Activated naive CD4-positive, alpha-beta T cell treated with anti-CD3 and anti-CD28 coated beads for 36 hours (primary cell): ENCODE measurements at regions not wholly inside any gene's neighbourhood (a gene's known extent, or its start where the extent isn't known, plus 50 kb on each side); places are given as distances from the start of the nearest gene placed in this dataset.
A peak's percentile ranks its signal among the peaks of the same experiment; 100 is the strongest.
"Not testable (repeated sequence)": the region's sequence is repeated elsewhere in the genome, so short reads cannot be mapped to it uniquely, and the experiment has no call there.

Source experiments
- CTCF ChIA-PET: fragments of 350-600 bp; sonication (Branson Sonifier 250); formaldehyde crosslinking; loops from one replicate; lab custom pipeline; 2021; ENCODE audit warnings: antibody characterized with exemption; lab: Charles Lee
- DNase-seq: peaks from one replicate; pipeline ENCODE4 v3.0.0-alpha.2; 2020
- H3K27ac Mint-ChIP-seq: one replicate; pipeline ENCODE4 v1.8.0; 2021; ENCODE audit warnings: mild to moderate bottlenecking, mixed read lengths
- H3K27me3 Mint-ChIP-seq: one replicate; pipeline ENCODE4 v1.8.0; 2021; ENCODE audit warnings: low read depth, mixed read lengths
- H3K36me3 Mint-ChIP-seq: one replicate; pipeline ENCODE4 v1.8.0; 2021; ENCODE audit warnings: low read depth, mixed read lengths
- H3K4me1 Mint-ChIP-seq: one replicate; pipeline ENCODE4 v1.8.0; 2021; ENCODE audit warnings: low read depth, mixed read lengths
- H3K4me3 Mint-ChIP-seq: one replicate; pipeline ENCODE4 v1.8.0; 2021; ENCODE audit warnings: mild to moderate bottlenecking, moderate library complexity, mixed read lengths
- H3K9me3 Mint-ChIP-seq: one replicate; pipeline ENCODE4 v1.8.0; 2021; ENCODE audit warnings: mixed read lengths
- intact Hi-C: fragments of 100-400 bp; cut with micrococcal nuclease; formaldehyde crosslinking; loops from one replicate; pipeline ENCODE4 v1.15.1; 2023

GRCh38 chr7:65453341-65454030 lies 79.8 kb downstream of the ZNF92 start:
- H3K36me3 Mint-ChIP-seq = no peaks in the 10 kb centered on the region
- H3K27me3 Mint-ChIP-seq = peaks cover 12% of the 10 kb centered on the region
- intact Hi-C loops = no loop called here
- H3K9me3 Mint-ChIP-seq = no peaks in the 10 kb centered on the region
- H3K4me1 Mint-ChIP-seq = no peaks in the 10 kb centered on the region
- H3K27ac Mint-ChIP-seq = no peak overlapping the region
- no peak overlapping the region for H3K4me3 Mint-ChIP-seq
- DNase-seq = no peak
- CTCF ChIA-PET = no interaction called here

DNA sequence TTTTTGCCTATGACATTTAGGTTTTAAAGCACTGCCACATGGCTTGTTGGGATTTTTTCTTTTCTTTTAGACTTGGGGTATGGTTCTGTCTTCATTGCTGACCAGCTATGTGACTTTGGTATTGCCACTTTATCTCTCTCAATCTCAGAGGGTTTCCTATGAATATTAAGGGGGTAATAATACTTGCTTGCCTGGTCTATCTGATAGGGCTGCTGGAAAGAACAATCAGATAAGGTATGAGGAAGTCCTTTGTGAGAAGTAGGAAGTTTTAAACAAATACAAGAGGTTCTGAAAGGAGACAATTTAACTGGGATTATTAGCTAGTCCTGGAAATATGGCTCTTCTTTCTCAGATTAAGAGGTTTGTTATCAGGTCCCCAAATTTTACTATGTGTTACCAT lies 80.8 kb downstream of the ZNF92 start:
- H3K27ac Mint-ChIP-seq = no peak overlapping the region
- no peaks in the 10 kb centered on the region for H3K9me3 Mint-ChIP-seq
- peaks cover 8% of the 10 kb centered on the region for H3K27me3 Mint-ChIP-seq
- no peak for DNase-seq
- no peaks in the 10 kb centered on the region for H3K4me1 Mint-ChIP-seq
- CTCF ChIA-PET = no interaction called here
- no peak overlapping the region for H3K4me3 Mint-ChIP-seq
- intact Hi-C loops = no loop called here
- no peaks in the 10 kb centered on the region for H3K36me3 Mint-ChIP-seq

DNA sequence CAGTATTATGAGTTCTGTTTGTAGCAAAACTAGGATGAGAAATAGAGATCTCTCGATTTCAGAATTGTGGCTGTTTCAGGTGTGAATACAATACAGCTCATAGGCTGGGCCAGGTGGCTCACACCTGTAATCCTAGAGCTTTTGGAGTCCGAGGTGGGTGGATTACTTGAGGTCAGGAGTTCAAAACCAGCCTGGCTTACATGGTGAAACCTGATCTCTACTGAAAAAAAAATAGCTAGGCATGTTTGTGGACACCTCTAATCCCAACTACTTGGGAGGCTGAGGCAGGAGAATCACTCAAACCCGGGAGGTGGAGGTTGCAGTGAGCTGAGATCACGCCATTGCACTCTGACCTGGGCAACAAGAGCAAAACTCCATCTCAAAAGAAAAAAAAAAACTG lies 81.4 kb downstream of the ZNF92 start:
- intact Hi-C loops, H3K4me3 Mint-ChIP-seq, H3K9me3 Mint-ChIP-seq, CTCF ChIA-PET, H3K27ac Mint-ChIP-seq, H3K27me3 Mint-ChIP-seq, DNase-seq, H3K36me3 Mint-ChIP-seq, H3K4me1 Mint-ChIP-seq: not testable (repeated sequence)

DNA sequence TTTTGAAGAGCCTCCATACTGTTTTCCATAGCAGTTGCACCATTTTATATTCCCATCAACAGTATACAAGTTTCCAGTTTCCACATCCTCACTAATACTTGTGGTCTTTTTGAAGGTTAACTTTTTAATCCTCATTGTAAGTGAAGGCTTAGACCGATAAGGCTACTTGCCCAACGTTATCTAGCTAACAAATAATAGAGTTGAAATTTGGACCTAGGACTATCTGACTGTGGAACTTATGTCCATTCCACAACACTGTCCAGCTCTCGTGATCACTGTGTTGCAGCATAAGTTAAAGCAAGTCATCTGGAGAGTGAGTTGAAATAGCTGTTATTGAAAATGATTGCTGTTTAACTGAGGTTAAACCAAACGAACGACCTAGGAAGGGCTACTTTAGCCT lies 84.0 kb downstream of the ZNF92 start:
- intact Hi-C loops = no loop called here
- CTCF ChIA-PET = no interaction called here
- no peak overlapping the region for H3K27ac Mint-ChIP-seq
- no peaks in the 10 kb centered on the region for H3K27me3 Mint-ChIP-seq
- H3K36me3 Mint-ChIP-seq = no peaks in the 10 kb centered on the region
- no peaks in the 10 kb centered on the region for H3K9me3 Mint-ChIP-seq
- DNase-seq = no peak
- no peaks in the 10 kb centered on the region for H3K4me1 Mint-ChIP-seq
- H3K4me3 Mint-ChIP-seq = no peak overlapping the region

DNA sequence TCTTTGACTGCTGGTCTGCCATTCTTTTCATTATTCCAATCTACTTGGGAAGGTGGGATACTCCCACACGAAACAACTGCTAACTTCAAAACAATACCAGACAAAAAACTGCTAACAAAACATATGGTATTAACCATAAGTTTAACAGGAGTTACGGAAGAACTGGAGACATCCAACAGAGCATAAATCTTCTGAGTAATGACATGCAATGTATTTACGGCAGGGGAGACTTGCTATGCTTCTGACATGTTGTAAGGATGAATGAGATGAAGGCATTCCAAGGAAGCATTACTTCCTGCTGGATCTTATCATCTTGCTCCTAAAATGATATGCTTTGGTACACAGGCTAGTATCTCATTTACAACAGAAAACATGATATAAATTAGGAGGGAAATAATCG lies 85.8 kb downstream of the ZNF92 start:
- intact Hi-C loops = no loop called here
- H3K4me1 Mint-ChIP-seq = no peaks in the 10 kb centered on the region
- H3K9me3 Mint-ChIP-seq = no peaks in the 10 kb centered on the region
- no peak for DNase-seq
- H3K27me3 Mint-ChIP-seq = no peaks in the 10 kb centered on the region
- H3K4me3 Mint-ChIP-seq = no peak overlapping the region
- no peak overlapping the region for H3K27ac Mint-ChIP-seq
- H3K36me3 Mint-ChIP-seq = no peaks in the 10 kb centered on the region
- CTCF ChIA-PET = no interaction called here

DNA sequence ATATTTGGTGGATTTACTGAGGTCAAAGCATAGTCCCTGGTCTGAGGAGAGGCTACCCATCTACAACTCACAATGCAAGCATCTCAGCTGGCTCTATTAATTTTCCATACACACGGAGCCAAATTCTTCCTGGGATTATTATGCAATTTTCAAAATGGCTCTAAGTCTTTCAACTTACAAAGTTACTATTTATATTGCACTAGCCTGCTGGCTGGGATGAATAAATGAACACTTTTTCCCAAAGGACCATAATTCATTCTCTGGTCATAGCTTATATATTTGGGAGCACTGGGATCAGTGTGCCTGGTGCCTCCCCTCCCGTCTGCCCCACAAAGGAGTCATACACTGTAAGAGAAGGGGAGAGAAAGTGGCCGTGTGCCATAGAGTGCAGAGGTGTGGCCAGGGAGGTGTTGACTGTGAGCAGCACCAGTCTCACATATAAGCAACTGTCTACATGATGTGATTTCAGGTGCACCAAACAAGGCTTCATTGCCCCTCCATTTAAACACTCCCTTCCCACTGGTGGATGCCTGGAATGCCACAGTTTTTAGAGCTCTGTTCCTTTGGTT lies 88.6 kb downstream of the ZNF92 start:
- H3K27me3 Mint-ChIP-seq = no peaks in the 10 kb centered on the region
- intact Hi-C loops = no loop called here
- no peak overlapping the region for H3K27ac Mint-ChIP-seq
- no peaks in the 10 kb centered on the region for H3K9me3 Mint-ChIP-seq
- CTCF ChIA-PET = no interaction called here
- no peak overlapping the region for H3K4me3 Mint-ChIP-seq
- no peak for DNase-seq
- no peaks in the 10 kb centered on the region for H3K36me3 Mint-ChIP-seq
- H3K4me1 Mint-ChIP-seq = no peaks in the 10 kb centered on the region

DNA sequence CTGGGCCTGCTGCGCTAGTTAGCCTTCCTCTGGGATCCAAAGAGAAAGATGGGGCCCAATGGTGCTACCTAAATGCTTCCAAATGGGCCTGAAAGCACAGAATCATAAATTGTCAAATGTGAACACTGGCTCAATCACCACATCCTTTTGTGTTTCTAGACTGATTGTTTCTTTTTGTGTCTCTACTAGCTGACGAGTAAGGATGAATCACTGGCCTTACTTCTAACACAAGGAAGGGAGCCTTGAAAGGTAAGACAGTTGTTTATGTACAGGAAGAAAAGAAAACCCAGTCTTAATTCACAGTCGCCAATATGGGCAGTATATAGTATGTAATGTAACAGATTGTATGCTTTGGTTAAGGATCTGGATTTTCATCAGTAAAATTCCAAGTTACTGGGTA lies 89.5 kb downstream of the ZNF92 start:
- Mint-ChIP-seq H3K4me3 (no peak overlapping the region), H3K9me3 (peaks cover 6% of the 10 kb centered on the region), H3K4me1 (no peaks in the 10 kb centered on the region), H3K27ac (no peak overlapping the region), H3K36me3 (no peaks in the 10 kb centered on the region), H3K27me3 (no peaks in the 10 kb centered on the region)
- CTCF ChIA-PET = interaction anchor here (1.0 kb wide), 1 partner anchor 21 kb away, joined by 5 read pairs; no protein-coding TSS in a partner anchor
- intact Hi-C loops = no loop called here
- DNase-seq = no peak

- H3K4me3 Mint-ChIP-seq, CTCF ChIA-PET, H3K27ac Mint-ChIP-seq, H3K9me3 Mint-ChIP-seq, DNase-seq, intact Hi-C loops, H3K4me1 Mint-ChIP-seq, H3K27me3 Mint-ChIP-seq, H3K36me3 Mint-ChIP-seq: not testable (repeated sequence)
These were observed 96.4 kb downstream of the ZNF92 start for GRCh38 chr7:65469919-65470558.

DNA sequence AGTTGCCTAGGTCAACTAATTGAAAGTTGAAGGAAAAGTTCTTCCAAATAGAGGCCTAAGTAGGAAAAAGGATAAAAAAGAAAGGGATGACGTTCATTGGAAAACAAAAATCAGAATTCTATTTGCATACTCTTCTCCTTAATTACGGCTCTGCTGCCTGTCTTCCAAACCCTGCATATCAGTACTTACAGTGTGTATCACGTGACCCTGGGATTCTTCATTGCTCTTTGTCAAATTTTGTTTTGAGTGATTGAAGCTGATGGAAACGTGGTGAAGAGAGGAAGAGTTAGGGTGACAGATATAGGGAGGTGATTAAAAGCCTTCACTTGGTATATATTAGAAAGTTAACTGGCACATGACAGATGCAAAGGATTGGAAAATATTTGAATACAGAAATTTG lies 97.9 kb downstream of the ZNF92 start:
- H3K4me1 Mint-ChIP-seq = peaks cover 18% of the 10 kb centered on the region
- no peak for DNase-seq
- no peak overlapping the region for H3K4me3 Mint-ChIP-seq
- intact Hi-C loops = no loop called here
- peaks cover 1% of the 10 kb centered on the region for H3K27me3 Mint-ChIP-seq
- H3K36me3 Mint-ChIP-seq = no peaks in the 10 kb centered on the region
- H3K9me3 Mint-ChIP-seq = peaks cover 9% of the 10 kb centered on the region
- CTCF ChIA-PET = no interaction called here
- no peak overlapping the region for H3K27ac Mint-ChIP-seq

DNA sequence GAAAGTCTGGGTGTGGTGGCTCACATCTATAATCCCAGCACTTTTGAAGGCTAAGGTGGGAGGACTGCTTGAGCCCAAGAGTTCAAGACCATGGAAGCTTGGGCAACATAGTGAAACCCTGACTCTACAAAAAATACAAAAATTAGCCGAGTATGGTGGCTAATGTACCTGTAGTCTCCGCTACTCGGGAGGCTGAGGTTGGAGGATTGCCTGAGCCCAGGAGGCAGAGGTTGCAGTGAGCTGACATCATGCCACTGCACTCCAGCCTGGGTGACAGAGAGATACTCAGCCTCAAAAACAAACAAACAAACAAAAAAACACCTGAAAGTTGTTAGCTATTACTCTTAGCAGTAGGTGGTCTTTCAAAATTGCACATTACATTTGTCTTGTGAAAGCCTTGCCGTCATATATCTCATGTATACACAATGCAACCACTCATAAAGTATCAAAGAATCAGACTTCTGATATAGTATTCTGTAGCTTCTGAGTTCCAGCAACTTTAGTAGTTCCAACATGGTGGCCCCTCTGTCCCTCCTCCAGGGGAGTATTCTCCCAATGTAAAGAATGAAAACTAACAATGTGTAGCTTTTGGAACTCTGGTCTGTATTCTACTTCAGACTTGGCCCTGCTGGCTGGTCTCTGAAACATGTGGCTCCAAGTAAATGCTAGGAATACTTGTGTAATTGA lies 101.5 kb downstream of the ZNF92 start:
- Mint-ChIP-seq H3K9me3 (peaks cover 5% of the 10 kb centered on the region), H3K4me3 (no peak overlapping the region), H3K36me3 (no peaks in the 10 kb centered on the region), H3K27me3 (peaks cover 12% of the 10 kb centered on the region), H3K27ac (no peak overlapping the region), H3K4me1 (peaks cover 26% of the 10 kb centered on the region)
- intact Hi-C loops = no loop called here
- no peak for DNase-seq
- CTCF ChIA-PET = no interaction called here

GRCh38 chr7:65475734-65476319 lies 102.2 kb downstream of the ZNF92 start:
- peak; percentile 14 for DNase-seq
- intact Hi-C loops = no loop called here
- Mint-ChIP-seq H3K4me1 (peaks cover 26% of the 10 kb centered on the region), H3K4me3 (no peak overlapping the region), H3K27ac (no peak overlapping the region), H3K27me3 (peaks cover 14% of the 10 kb centered on the region), H3K9me3 (peaks cover 3% of the 10 kb centered on the region), H3K36me3 (peaks cover 1% of the 10 kb centered on the region)
- CTCF ChIA-PET = no interaction called here

DNA sequence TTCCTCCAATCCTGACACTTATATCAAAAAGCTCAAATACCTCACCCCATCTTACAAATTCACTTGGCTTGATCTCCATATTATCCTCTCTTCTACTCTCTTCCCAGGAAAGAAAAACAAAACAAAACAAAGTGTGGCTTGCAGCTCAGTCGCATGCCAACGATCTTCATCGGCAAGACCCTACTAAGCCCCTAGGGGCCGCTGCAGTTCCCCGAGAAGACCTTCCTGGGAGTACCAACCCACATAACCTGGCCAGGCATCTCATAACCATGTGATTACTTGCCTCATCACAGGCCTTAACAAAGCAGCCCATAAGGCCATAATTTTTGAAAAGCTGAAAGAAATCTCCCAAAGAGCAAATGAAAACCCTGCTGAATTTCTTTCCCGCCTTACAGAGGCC lies 103.7 kb downstream of the ZNF92 start:
- H3K36me3 Mint-ChIP-seq = peaks cover 1% of the 10 kb centered on the region
- H3K9me3 Mint-ChIP-seq = peaks cover 4% of the 10 kb centered on the region
- H3K27me3 Mint-ChIP-seq = peaks cover 14% of the 10 kb centered on the region
- CTCF ChIA-PET = no interaction called here
- no peak overlapping the region for H3K27ac Mint-ChIP-seq
- no peak overlapping the region for H3K4me3 Mint-ChIP-seq
- peaks cover 26% of the 10 kb centered on the region for H3K4me1 Mint-ChIP-seq
- no peak for DNase-seq
- intact Hi-C loops = no loop called here
